Mesendoderm (in vitro differentiated cells): ENCODE measurements at regions not wholly inside any gene's neighbourhood (a gene's known extent, or its start where the extent isn't known, plus 50 kb on each side); places are given as distances from the start of the nearest gene placed in this dataset.

ENCODE experiments used
- DNase-seq: peaks from one replicate; pipeline ENCODE4 v3.0.0; 2013
- H2AK5ac ChIP-seq: 2 replicates; pipeline ENCODE4 v1.6.1; 2013; ENCODE audit warnings: low read length, inconsistent platforms
- H2BK120ac ChIP-seq: 2 replicates; pipeline ENCODE4 v1.6.1; 2013; ENCODE audit warnings: low read depth, mild to moderate bottlenecking, low read length, moderate library complexity, mixed read lengths
- H2BK15ac ChIP-seq: replicated peaks from 2 replicates; pipeline ENCODE4 v1.6.1; 2013; ENCODE audit warnings: low read depth, mild to moderate bottlenecking, moderate library complexity
- H2BK5ac ChIP-seq: 2 replicates; pipeline ENCODE4 v1.6.1; 2013; ENCODE audit warnings: low read length, inconsistent platforms
- H3K18ac ChIP-seq: 2 replicates; pipeline ENCODE4 v1.6.1; 2013; ENCODE audit warnings: mild to moderate bottlenecking, low read length, mixed read lengths
- H3K23ac ChIP-seq: one replicate; pipeline ENCODE4 v1.6.1; 2013; ENCODE audit warnings: low read length
- H3K27ac ChIP-seq: 2 replicates; pipeline ENCODE4 v1.5.1; 2013; ENCODE audit warnings: low read depth, mild to moderate bottlenecking, inconsistent platforms, low read length, moderate library complexity
- H3K27me3 ChIP-seq: 2 replicates; pipeline ENCODE4 v1.6.1; 2013; ENCODE audit warnings: low read length, control low read depth, mild to moderate bottlenecking, inconsistent platforms; ENCODE audit not compliant: insufficient read depth, poor library complexity
- H3K36me3 ChIP-seq: 2 replicates; pipeline ENCODE4 v1.6.1; 2013; ENCODE audit warnings: low read length, inconsistent platforms; ENCODE audit not compliant: control insufficient read depth, insufficient read depth
- H3K4ac ChIP-seq: one replicate; pipeline ENCODE4 v1.6.1; 2013; ENCODE audit warnings: low read depth, mild to moderate bottlenecking, low read length, moderate library complexity
- H3K4me1 ChIP-seq: 2 replicates; pipeline ENCODE4 v1.6.1; 2013; ENCODE audit warnings: low read depth, low read length, inconsistent platforms; ENCODE audit not compliant: control insufficient read depth
- H3K4me2 ChIP-seq: 2 replicates; pipeline ENCODE4 v1.6.1; 2013; ENCODE audit warnings: low read length
- H3K4me3 ChIP-seq: 2 replicates; pipeline ENCODE4 v1.5.1; 2013; ENCODE audit warnings: mild to moderate bottlenecking, low read length
- H3K56ac ChIP-seq: one replicate; pipeline ENCODE4 v1.6.1; 2013; ENCODE audit warnings: low read length
- H3K79me1 ChIP-seq: 2 replicates; pipeline ENCODE4 v1.6.1; 2013; ENCODE audit warnings: low read length, inconsistent platforms
- H3K79me2 ChIP-seq: 2 replicates; pipeline ENCODE4 v1.6.1; 2013; ENCODE audit warnings: mild to moderate bottlenecking, low read length; ENCODE audit not compliant: control insufficient read depth, insufficient read depth
- H3K9ac ChIP-seq: 2 replicates; pipeline ENCODE4 v1.6.1; 2013; ENCODE audit warnings: low read length, inconsistent platforms
- H4K5ac ChIP-seq: one replicate; pipeline ENCODE4 v1.6.1; 2013; ENCODE audit warnings: low read length
- H4K8ac ChIP-seq: one replicate; pipeline ENCODE4 v1.6.1; 2013; ENCODE audit warnings: low read depth, mild to moderate bottlenecking, control low read depth, low read length, moderate library complexity
- WGBS: extraction: QIAGEN DNeasy Blood & Tissue Kit; methylation state at CpG from one replicate; pipeline ENCODE4 v1.1.7; 2013; ENCODE audit warnings: low lambda C conversion rate, missing lambda C conversion rate; ENCODE audit not compliant: insufficient coverage; ENCODE audit errors: extremely low coverage; 5-methylcytosine and 5-hydroxymethylcytosine counted together

GRCh38 chr16:79928142-79928873, 327.8 kb upstream of the MAF start:
- Histone ChIP-seq H2BK5ac (no peak overlapping the region), H3K4me1 (no peaks in the 10 kb centered on the region), H3K56ac (no peak overlapping the region), H3K27me3 (no peaks in the 10 kb centered on the region), H4K5ac (no peak overlapping the region), H3K27ac (no peak overlapping the region), H2BK120ac (no peak overlapping the region), H2AK5ac (no peak overlapping the region), H3K23ac (no peak overlapping the region), H2BK15ac (no peak overlapping the region), H3K4me3 (no peak overlapping the region), H3K4ac (no peak overlapping the region), H3K18ac (no peak overlapping the region), H3K4me2 (no peak overlapping the region), H3K36me3 (no peaks in the 10 kb centered on the region), H4K8ac (no peak overlapping the region), H3K79me2 (no peaks in the 10 kb centered on the region), H3K79me1 (no peaks in the 10 kb centered on the region), H3K9ac (no peak overlapping the region)
- no peak for DNase-seq
- WGBS, result no CpG with 5 or more reads among the region's 9 CpGs

GRCh38 chr16:79926451-79927205, 326.1 kb upstream of the MAF start:
- no peak overlapping the region for H4K5ac ChIP-seq
- H3K36me3 ChIP-seq, result no peaks in the 10 kb centered on the region
- H3K4me2 ChIP-seq, result no peak overlapping the region
- H3K18ac ChIP-seq, result no peak overlapping the region
- no peaks in the 10 kb centered on the region for H3K79me1 ChIP-seq
- WGBS, result no CpG with 5 or more reads among the region's 11 CpGs
- no peak for DNase-seq
- H3K79me2 ChIP-seq, result no peaks in the 10 kb centered on the region
- H3K56ac ChIP-seq, result no peak overlapping the region
- no peak overlapping the region for H2BK120ac ChIP-seq
- no peak overlapping the region for H3K4ac ChIP-seq
- H3K27me3 ChIP-seq, result no peaks in the 10 kb centered on the region
- no peak overlapping the region for H3K9ac ChIP-seq
- H3K4me1 ChIP-seq, result no peaks in the 10 kb centered on the region
- no peak overlapping the region for H3K4me3 ChIP-seq
- no peak overlapping the region for H2BK5ac ChIP-seq
- no peak overlapping the region for H4K8ac ChIP-seq
- H3K27ac ChIP-seq, result no peak overlapping the region
- no peak overlapping the region for H2AK5ac ChIP-seq
- no peak overlapping the region for H2BK15ac ChIP-seq
- H3K23ac ChIP-seq, result no peak overlapping the region

- DNase-seq, result no peak
- Histone ChIP-seq H4K5ac (no peak overlapping the region), H3K4me3 (no peak overlapping the region), H3K36me3 (no peaks in the 10 kb centered on the region), H3K79me1 (no peaks in the 10 kb centered on the region), H3K9ac (no peak overlapping the region), H2AK5ac (no peak overlapping the region), H3K23ac (no peak overlapping the region), H3K56ac (no peak overlapping the region), H3K27me3 (no peaks in the 10 kb centered on the region), H4K8ac (no peak overlapping the region), H3K4me1 (no peaks in the 10 kb centered on the region), H3K79me2 (no peaks in the 10 kb centered on the region), H3K4ac (no peak overlapping the region), H2BK15ac (no peak overlapping the region), H2BK5ac (no peak overlapping the region), H3K18ac (no peak overlapping the region), H3K4me2 (no peak overlapping the region), H3K27ac (no peak overlapping the region), H2BK120ac (no peak overlapping the region)
- no CpG with 5 or more reads among the region's 3 CpGs for WGBS
Observed at GRCh38 chr16:79923431-79923830, 322.9 kb upstream of the MAF start.

- H3K27me3 ChIP-seq, result no peaks in the 10 kb centered on the region
- no peak overlapping the region for H3K4me2 ChIP-seq
- no peaks in the 10 kb centered on the region for H3K79me1 ChIP-seq
- no peak overlapping the region for H3K9ac ChIP-seq
- H3K23ac ChIP-seq, result no peak overlapping the region
- no peak overlapping the region for H2BK5ac ChIP-seq
- H2BK120ac ChIP-seq, result no peak overlapping the region
- H2BK15ac ChIP-seq, result no peak overlapping the region
- H3K4me1 ChIP-seq, result no peaks in the 10 kb centered on the region
- no peak overlapping the region for H3K27ac ChIP-seq
- no peaks in the 10 kb centered on the region for H3K79me2 ChIP-seq
- H4K5ac ChIP-seq, result no peak overlapping the region
- no CpG with 5 or more reads among the region's 3 CpGs for WGBS
- H3K36me3 ChIP-seq, result no peaks in the 10 kb centered on the region
- no peak overlapping the region for H4K8ac ChIP-seq
- H3K56ac ChIP-seq, result no peak overlapping the region
- DNase-seq, result no peak
- H3K4ac ChIP-seq, result no peak overlapping the region
- H3K18ac ChIP-seq, result no peak overlapping the region
- H2AK5ac ChIP-seq, result no peak overlapping the region
- H3K4me3 ChIP-seq, result no peak overlapping the region
Observed at GRCh38 chr16:79920685-79921084, 320.1 kb upstream of the MAF start.

GRCh38 chr16:79918916-79919315, 318.4 kb upstream of the MAF start:
- H3K9ac ChIP-seq, result no peak overlapping the region
- WGBS, result no CpG with 5 or more reads among the region's 3 CpGs

More at GRCh38 chr16:79918916-79919315, 318.4 kb upstream of the MAF start:
- Histone ChIP-seq H3K79me1 (no peaks in the 10 kb centered on the region), H3K4me2 (no peak overlapping the region), H3K27me3 (no peaks in the 10 kb centered on the region), H3K79me2 (no peaks in the 10 kb centered on the region), H4K5ac (no peak overlapping the region), H3K4me1 (no peaks in the 10 kb centered on the region), H3K18ac (no peak overlapping the region), H3K4me3 (no peak overlapping the region), H2BK120ac (no peak overlapping the region), H3K36me3 (no peaks in the 10 kb centered on the region), H3K23ac (no peak overlapping the region), H2AK5ac (no peak overlapping the region), H3K27ac (no peak overlapping the region), H2BK5ac (no peak overlapping the region), H3K4ac (no peak overlapping the region), H3K56ac (no peak overlapping the region), H4K8ac (no peak overlapping the region), H2BK15ac (no peak overlapping the region)
- no peak for DNase-seq
